A549 (cell line): ENCODE measurements at regions not wholly inside any gene's neighbourhood (a gene's known extent, or its start where the extent isn't known, plus 50 kb on each side); places are given as distances from the start of the nearest gene placed in this dataset.

Source experiments
- CHD4 ChIP-seq: fragments of 200-600 bp; sonication (generic); IDR thresholded peaks from 2 replicates; pipeline ENCODE4 v1.6.1; 2016; ENCODE audit warnings: antibody characterized with exemption, mild to moderate bottlenecking, borderline replicate concordance
- EP300 ChIP-seq, 2 experiments: fragments of >200 bp; sonication (Bioruptor Twin); formaldehyde crosslinking; IDR thresholded peaks; 2 replicates in 1 of 2; 3 replicates in 1 of 2; pipeline ENCODE4 v1.6.1; 2016 to 2017
- KDM1A ChIP-seq: fragments of 200-600 bp; sonication (generic); IDR thresholded peaks from 2 replicates; pipeline ENCODE4 v1.6.1; 2016; ENCODE audit warnings: low read depth, mild to moderate bottlenecking
- MYC ChIP-seq: IDR thresholded peaks from 2 replicates; pipeline ENCODE4 v1.6.1; 2012; ENCODE audit warnings: mild to moderate bottlenecking, inconsistent platforms, low read length, improper control_type of control experiment, borderline replicate concordance
- NFE2L2 ChIP-seq: fragments of 150-350 bp; conservative IDR thresholded peaks from 2 replicates; pipeline ENCODE4 v1.6.1; 2014; ENCODE audit warnings: low read length
- NPAS2 ChIP-seq: fragments of 250-450 bp; sonication (Bioruptor Pico); IDR thresholded peaks from 2 replicates; pipeline ENCODE4 v1.8.0; 2022; ENCODE audit warnings: mild to moderate bottlenecking, moderate library complexity, borderline replicate concordance
- NR3C1 ChIP-seq: fragments of >200 bp; sonication (Bioruptor Twin); formaldehyde crosslinking; IDR thresholded peaks from 3 replicates; pipeline ENCODE4 v1.6.1; 2017
- POLR2A ChIP-seq: IDR thresholded peaks from 2 replicates; pipeline ENCODE4 v1.6.1; 2012; ENCODE audit warnings: mild to moderate bottlenecking, low read length
- RAD21 ChIP-seq, 2 experiments: fragments of >200 bp in 1 of 2; sonication (Bioruptor Twin) in 1 of 2; formaldehyde crosslinking in 1 of 2; IDR thresholded peaks in 1 of 2; conservative IDR thresholded peaks in 1 of 2; 2 replicates in 1 of 2; 3 replicates in 1 of 2; pipeline ENCODE4 v1.6.1; 2012 to 2018; ENCODE audit warnings: inconsistent platforms in 1 of 2
- RFX5 ChIP-seq: fragments of 450-650 bp; IDR thresholded peaks from 2 replicates; pipeline ENCODE4 v1.7.1; 2014; ENCODE audit warnings: antibody characterized with exemption, mild to moderate bottlenecking, moderate library complexity
- SMC3 ChIP-seq: fragments of >200 bp; sonication (Bioruptor Twin); formaldehyde crosslinking; IDR thresholded peaks from 3 replicates; pipeline ENCODE4 v1.6.1; 2018; ENCODE audit warnings: inconsistent platforms
- TP53 ChIP-seq: fragments of 250-450 bp; sonication (Bioruptor Pico); IDR thresholded peaks from 2 replicates; pipeline ENCODE4 v1.5.0; 2021; ENCODE audit warnings: mild to moderate bottlenecking, moderate library complexity
- TF ChIP-seq, protein P1 (sequence below): fragments of >200 bp; sonication (Bioruptor Twin); formaldehyde crosslinking; IDR thresholded peaks from 3 replicates; pipeline ENCODE4 v1.5.1; 2016

- TF ChIP-seq, protein P1, sequence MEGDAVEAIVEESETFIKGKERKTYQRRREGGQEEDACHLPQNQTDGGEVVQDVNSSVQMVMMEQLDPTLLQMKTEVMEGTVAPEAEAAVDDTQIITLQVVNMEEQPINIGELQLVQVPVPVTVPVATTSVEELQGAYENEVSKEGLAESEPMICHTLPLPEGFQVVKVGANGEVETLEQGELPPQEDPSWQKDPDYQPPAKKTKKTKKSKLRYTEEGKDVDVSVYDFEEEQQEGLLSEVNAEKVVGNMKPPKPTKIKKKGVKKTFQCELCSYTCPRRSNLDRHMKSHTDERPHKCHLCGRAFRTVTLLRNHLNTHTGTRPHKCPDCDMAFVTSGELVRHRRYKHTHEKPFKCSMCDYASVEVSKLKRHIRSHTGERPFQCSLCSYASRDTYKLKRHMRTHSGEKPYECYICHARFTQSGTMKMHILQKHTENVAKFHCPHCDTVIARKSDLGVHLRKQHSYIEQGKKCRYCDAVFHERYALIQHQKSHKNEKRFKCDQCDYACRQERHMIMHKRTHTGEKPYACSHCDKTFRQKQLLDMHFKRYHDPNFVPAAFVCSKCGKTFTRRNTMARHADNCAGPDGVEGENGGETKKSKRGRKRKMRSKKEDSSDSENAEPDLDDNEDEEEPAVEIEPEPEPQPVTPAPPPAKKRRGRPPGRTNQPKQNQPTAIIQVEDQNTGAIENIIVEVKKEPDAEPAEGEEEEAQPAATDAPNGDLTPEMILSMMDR: no peak
- no peak for TF ChIP-seq NPAS2 (CRISPR knock-in tag)
- no peak for TF ChIP-seq RFX5
- TF ChIP-seq EP300 (IDR thresholded peaks at IDR 0.05): no peak
- TF ChIP-seq NFE2L2: no peak
- TF ChIP-seq RAD21 (conservative IDR thresholded peaks at IDR 0.05 in 1 of 2, IDR thresholded peaks at IDR 0.05 in 1 of 2): no peak
- TF ChIP-seq CHD4: no peak
- no peak for TF ChIP-seq KDM1A
- TF ChIP-seq MYC: no peak
- TF ChIP-seq NR3C1: no peak
- no peak for TF ChIP-seq TP53 (CRISPR knock-in tag)
- no peak for TF ChIP-seq POLR2A
- TF ChIP-seq SMC3: no peak
Observed at GRCh38 chr4:119750048-119750447, 121.4 kb upstream of the PDE5A start.
